ES-I3 (cell line): ENCODE measurements at regions not wholly inside any gene's neighbourhood (a gene's known extent, or its start where the extent isn't known, plus 50 kb on each side); places are given as distances from the start of the nearest gene placed in this dataset.

ENCODE experiments used
- H3K36me3 ChIP-seq: 2 replicates; pipeline ENCODE4 v1.6.1; 2013; ENCODE audit warnings: mild to moderate bottlenecking, low read length, control low read depth, moderate library complexity; ENCODE audit not compliant: insufficient read depth
- H3K4me1 ChIP-seq: 2 replicates; pipeline ENCODE4 v1.6.1; 2013; ENCODE audit warnings: mild to moderate bottlenecking, control low read depth, low read length; ENCODE audit not compliant: insufficient read depth
- H3K9ac ChIP-seq: 2 replicates; pipeline ENCODE4 v1.6.1; 2013; ENCODE audit warnings: low read depth, mild to moderate bottlenecking, low read length, moderate library complexity
- H3K9me3 ChIP-seq: 2 replicates; pipeline ENCODE4 v1.6.1; 2013; ENCODE audit warnings: mild to moderate bottlenecking, low read length, moderate library complexity; ENCODE audit not compliant: control insufficient read depth, insufficient read depth

DNA sequence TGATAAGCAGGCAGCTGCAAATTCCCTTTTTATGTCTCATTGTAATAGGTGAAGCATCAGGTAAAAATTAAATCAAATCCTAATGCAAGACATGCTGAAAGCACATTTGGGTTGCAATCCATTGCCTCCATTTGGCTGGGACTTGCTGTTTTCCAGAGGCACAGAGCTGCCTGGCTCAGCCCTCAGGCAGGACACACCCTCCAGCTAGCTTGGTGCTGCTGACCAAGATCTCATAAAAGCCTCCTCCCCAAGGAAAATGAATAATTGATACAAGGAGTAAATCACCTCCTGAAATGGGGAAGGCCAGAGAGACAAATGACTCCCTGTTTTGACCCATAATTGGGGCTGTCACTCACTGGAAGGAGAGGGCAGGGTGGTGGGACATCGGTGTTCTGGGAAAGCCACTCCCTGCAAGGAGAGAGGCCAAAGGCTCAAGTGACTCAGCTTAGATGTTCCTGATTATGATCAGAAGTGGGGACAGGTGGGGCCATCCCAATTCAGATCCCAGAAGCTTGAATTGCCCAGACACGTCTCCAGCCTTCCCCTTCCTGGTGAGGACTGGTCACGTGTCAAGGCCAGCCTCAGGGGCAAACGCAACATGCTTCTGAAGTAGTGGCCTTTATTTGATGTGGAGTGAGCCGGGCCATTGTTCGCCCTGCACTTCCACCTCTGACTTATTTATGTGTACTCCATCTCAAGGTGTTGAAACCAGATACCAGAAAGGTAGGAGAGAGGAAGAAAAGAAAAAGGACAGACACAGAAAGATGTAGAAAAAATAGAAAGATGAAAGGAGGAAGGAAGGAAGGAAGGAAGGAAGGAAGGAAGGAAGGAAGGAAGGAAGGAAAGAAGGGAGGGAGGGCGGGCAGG, 773.7 kb downstream of the BCL11B start:
- H3K36me3 ChIP-seq = no peaks in the 10 kb centered on the region
- no peaks in the 10 kb centered on the region for H3K9me3 ChIP-seq
- no peak overlapping the region for H3K9ac ChIP-seq

DNA sequence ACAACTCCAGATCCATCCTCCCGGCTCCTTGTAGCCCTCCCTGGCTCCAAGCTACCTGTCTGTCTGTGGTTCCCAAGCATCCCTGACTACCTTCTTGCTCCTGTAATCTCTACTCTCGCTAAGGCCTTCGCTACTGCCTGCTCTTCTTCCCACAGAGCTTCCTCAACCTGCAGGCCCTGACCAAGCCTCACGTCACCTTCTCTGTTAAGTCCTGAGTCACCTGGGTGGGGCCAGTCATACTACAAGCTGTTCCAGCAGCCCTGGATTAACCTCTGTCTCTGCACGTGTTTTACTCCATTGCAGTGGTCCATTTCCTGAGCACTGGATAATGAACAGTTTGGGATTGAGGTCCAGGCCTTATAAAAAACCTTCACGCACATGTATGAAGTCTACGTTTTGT, 770.7 kb downstream of the BCL11B start:
- H3K9ac ChIP-seq = no peak overlapping the region
- no peaks in the 10 kb centered on the region for H3K9me3 ChIP-seq
- no peaks in the 10 kb centered on the region for H3K36me3 ChIP-seq
- no peaks in the 10 kb centered on the region for H3K4me1 ChIP-seq

More for the DNA sequence above, 773.7 kb downstream of the BCL11B start:
- no peaks in the 10 kb centered on the region for H3K4me1 ChIP-seq

DNA sequence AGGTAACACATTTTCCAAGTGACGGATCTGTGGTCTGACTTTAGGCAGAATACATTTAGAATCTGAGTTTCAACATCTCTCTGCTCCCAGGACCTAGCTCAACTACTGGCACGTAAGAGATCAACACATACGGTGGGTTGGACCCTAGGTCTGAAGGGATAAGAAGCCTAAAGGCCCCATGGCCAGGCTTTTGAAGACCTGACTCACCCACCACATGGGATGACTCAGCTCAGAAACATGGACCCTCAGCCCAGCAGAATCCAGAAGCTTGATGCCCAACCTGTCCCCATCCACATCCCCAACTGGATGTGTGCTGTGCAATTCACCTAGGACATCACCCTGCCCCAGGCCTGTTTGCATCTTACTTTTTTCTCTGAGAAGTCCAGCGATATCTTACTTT, 770.2 kb downstream of the BCL11B start:
- H3K36me3 ChIP-seq = no peaks in the 10 kb centered on the region
- H3K9me3 ChIP-seq = no peaks in the 10 kb centered on the region
- no peaks in the 10 kb centered on the region for H3K4me1 ChIP-seq
- no peak overlapping the region for H3K9ac ChIP-seq

DNA sequence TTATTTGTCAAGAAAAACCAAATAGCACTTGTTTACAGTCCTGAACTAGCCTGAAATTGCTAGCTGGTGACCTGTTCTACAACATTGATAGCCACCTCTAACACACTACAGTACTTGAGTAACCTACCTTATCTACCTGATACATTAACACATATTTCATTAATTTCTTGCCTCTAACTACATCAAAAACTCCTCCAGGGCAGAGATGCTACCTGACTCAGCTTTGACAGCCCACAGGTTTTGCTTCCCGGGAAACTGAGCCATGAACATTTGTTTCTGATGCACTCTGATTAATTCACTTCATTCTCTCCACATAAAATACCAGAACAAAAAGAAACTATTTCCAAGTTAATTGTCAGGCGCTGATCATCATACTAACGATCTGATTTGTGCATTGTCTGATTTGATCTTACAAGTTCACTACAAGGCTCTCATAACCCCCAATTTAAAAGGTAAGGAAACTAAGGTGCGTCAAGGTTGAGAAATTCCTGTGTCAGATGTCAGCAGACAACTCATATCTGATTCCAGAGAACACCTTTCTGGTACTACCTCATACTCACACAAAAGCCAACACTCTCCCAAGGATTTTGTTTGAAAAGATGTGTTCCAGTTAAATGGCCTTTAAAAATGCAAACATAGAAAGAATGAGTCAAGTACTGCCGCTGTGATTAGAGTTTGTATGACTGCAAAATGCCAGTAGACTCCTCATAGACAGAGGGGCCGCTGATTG, 768.7 kb downstream of the BCL11B start:
- H3K36me3 ChIP-seq = no peaks in the 10 kb centered on the region
- no peak overlapping the region for H3K9ac ChIP-seq
- no peaks in the 10 kb centered on the region for H3K4me1 ChIP-seq
- no peaks in the 10 kb centered on the region for H3K9me3 ChIP-seq

DNA sequence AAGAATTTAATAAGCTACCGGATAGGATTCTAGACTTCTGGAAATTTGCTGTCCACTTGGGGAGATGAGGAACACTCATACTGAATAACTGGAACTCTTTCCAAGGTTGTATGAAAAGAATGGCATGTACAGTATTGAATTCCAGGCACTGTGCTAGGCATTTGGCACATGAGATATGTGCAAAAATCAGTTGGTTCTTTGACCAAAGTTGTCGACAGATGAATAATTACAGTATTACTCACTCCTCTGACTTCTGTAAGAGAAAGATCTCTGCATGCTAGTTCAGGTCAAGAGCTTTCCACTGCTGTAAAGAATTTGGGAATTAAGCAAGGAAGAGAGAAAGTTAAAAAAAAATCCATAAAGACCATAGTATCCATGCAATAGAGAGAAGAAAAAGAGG, 764.7 kb downstream of the BCL11B start:
- H3K4me1 ChIP-seq = no peaks in the 10 kb centered on the region
- no peak overlapping the region for H3K9ac ChIP-seq
- no peaks in the 10 kb centered on the region for H3K36me3 ChIP-seq
- H3K9me3 ChIP-seq = no peaks in the 10 kb centered on the region

DNA sequence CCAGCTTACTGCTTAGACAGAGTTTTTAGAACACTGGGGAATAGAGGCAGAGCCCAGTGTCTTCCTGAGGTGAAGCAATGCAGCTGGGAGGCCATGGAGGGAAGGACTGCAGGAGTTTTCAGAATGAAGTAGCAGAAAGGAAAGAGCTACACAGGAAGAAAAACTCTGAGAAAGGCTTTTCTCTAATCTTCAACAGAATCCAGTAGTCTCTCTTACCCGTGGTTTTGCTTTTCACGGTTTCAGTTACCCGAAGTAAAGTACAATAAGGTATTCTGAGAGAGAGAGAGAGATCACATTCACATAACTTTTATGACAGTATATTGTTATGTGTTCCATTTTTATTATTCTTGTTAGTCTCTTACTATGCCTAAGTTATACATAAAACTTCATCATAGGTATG, 761.6 kb downstream of the BCL11B start:
- Histone ChIP-seq H3K4me1 (no peaks in the 10 kb centered on the region), H3K9ac (no peak overlapping the region), H3K9me3 (no peaks in the 10 kb centered on the region), H3K36me3 (no peaks in the 10 kb centered on the region)

DNA sequence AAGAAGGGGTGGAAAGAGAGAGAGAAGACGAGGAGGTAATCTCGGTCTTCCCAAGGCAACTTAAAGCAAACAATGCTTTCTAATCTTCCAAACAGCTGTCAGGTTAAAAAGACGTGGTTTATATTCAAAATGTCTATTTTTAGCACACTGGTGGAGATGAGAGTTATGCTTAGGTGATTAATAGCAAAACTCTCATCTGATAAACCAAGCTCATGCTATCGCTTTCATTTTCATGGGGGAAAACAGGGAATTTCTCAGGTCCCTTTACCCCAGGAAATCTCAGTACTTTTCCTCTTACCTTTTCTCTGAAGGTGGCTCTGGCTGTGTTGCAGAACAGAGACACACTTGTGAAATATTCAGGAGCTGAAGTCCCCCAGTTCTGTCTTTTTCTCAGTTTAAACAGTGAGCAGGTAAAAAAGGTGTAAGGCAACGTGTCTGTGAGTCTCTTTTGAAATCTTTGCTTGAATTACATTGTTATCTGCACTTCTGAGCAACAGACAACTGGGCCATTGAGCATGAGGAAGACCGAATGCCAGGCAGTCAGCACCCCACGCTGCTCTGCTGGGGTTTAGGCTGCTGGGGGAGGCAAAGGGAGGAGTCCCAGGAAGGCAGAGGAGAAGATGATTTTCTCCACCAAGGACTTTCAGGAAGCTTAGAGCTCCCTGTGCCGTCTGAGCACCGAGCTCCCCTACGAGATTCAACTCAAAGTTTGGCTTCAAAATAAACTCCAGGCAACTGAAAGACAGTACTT, 759.3 kb downstream of the BCL11B start:
- Histone ChIP-seq H3K36me3 (no peaks in the 10 kb centered on the region), H3K9ac (no peak overlapping the region), H3K4me1 (no peaks in the 10 kb centered on the region), H3K9me3 (no peaks in the 10 kb centered on the region)

DNA sequence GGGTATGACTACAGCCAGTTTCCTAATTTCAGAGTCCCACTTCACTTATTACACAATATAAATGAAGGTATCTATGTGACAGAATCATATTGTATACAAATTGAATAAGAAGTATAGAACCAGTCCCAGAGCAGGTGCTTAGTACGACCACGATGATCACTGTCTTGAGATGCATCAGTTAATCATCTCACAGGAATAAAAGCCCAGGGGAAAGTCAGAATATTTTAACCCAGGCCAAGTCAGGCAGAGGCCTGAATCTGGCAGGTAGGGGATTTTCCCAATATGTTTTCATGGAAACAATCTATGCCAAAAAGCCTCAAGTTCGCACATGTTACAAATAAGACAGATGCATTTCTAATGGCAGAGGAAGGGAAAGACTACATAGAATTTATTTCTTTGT, 758.4 kb downstream of the BCL11B start:
- Histone ChIP-seq H3K9me3 (no peaks in the 10 kb centered on the region), H3K9ac (no peak overlapping the region), H3K4me1 (no peaks in the 10 kb centered on the region), H3K36me3 (no peaks in the 10 kb centered on the region)

DNA sequence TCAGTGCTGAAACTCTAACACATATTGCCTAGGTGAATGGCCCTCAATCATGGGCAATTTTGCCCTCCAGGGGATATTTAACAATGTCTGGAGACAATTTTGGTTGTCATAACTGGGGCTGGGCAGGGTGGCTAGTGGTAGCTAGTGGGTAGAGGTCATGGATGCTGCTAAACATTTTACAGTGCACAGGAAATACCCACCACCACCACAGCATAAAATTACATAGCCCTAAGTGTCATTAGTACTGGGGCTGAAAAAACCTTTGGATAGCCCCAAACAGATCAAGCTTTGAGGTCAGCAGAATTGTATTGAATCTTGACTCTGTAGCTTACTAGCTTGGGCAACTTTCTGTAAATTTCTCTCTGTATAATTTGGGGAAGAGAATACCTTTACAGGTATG, 758.0 kb downstream of the BCL11B start:
- H3K9ac ChIP-seq = no peak overlapping the region
- no peaks in the 10 kb centered on the region for H3K4me1 ChIP-seq
- no peaks in the 10 kb centered on the region for H3K9me3 ChIP-seq
- no peaks in the 10 kb centered on the region for H3K36me3 ChIP-seq

DNA sequence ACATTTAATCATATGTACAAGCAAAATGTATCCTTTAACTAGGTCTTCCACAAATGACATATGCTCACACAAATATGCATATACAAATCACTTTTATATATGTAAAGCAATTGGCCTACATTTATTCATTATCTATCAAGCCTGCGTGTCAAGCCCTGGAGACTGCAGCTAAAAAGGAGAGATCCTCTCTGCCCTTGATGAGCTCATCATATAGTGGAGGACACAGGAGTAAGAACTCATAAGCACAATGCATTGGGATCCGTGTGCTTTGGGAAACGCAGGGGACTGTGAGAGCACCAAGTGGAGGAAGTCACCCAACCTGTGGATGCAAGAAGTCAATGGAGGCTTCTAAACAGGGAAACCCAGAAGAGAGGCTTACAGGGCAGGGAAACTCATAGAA, 735.7 kb downstream of the BCL11B start:
- no peak overlapping the region for H3K9ac ChIP-seq

DNA sequence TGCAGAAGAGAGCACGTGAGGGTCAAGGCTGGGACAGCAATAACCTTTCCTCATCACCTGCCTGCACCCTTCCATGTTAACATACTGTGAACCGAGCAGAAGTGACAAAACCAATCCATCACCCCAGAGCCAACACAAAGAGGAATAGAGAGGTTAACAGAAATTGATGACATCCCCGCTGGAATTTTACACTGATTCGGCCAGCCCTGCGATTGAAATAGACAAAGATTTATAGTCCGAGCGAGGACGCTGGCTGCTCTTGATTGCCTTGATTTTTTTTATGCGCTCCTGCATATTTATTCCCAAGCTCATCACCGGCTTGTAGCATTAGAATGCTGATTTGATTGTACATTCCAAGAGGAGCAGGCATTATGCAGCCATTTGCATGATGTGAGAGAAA, 729.7 kb downstream of the BCL11B start:
- Histone ChIP-seq H3K36me3 (no peaks in the 10 kb centered on the region), H3K9me3 (no peaks in the 10 kb centered on the region), H3K4me1 (no peaks in the 10 kb centered on the region), H3K9ac (no peak overlapping the region)

More for the DNA sequence above, 735.7 kb downstream of the BCL11B start:
- H3K4me1 ChIP-seq = no peaks in the 10 kb centered on the region
- no peaks in the 10 kb centered on the region for H3K9me3 ChIP-seq
- H3K36me3 ChIP-seq = no peaks in the 10 kb centered on the region

DNA sequence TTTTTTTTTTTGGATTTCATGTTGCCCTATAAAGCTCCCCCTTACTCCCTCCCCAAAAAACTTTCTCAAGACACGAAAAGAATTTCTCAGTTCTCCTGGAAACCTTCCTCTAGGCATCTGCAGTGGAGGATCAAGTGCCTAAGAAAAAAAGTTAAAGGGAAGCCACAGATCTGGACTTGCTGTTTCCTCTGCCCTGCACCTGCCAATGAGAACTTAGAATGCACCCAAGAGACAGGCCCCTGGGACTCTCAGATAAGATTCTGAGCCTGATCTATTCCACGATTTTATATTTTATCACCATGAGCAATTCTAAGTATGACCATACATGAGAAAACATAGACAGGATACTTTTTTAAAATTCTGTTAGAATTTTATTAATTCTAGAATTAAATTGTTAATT, 728.9 kb downstream of the BCL11B start:
- Histone ChIP-seq H3K36me3 (no peaks in the 10 kb centered on the region), H3K9me3 (no peaks in the 10 kb centered on the region), H3K4me1 (no peaks in the 10 kb centered on the region), H3K9ac (no peak overlapping the region)

DNA sequence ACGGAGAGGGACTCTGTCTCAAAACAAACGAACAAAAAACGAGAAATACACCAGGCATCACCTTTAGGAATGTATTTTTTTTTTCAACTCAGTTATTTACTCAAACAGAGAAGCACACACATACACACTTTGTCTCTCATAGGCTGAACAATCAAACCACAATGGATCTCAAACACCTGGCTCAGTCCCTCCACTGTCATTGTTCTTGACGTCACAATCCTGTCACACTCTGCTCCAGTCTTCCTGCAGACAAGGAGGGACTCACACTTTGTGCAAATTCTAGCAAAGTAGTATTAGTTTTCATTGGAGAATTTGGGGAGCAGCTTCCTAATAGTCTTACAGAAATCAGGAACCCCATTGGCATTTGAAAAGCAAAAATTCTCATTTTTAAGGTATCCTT, 727.8 kb downstream of the BCL11B start:
- Histone ChIP-seq H3K9ac (no peak overlapping the region), H3K4me1 (no peaks in the 10 kb centered on the region), H3K9me3 (no peaks in the 10 kb centered on the region), H3K36me3 (no peaks in the 10 kb centered on the region)

DNA sequence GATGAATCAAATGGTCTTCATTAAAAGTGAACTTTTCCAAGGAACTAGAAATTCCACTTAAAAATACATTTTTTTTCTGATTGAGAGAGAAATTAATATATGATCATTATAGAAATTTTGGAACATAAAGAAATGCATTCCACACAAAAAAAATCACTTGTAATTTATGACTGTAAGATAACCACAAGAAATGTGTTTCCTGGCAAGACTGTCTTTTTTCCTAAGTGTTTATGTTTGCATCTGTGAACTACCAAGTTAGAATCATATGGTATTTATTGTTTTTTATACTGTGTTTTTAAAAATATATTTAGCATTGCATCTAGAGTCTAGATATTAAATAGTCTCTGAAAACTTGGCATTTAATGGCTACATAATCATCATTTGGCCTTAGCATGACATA, 726.8 kb downstream of the BCL11B start:
- Histone ChIP-seq H3K9me3 (no peaks in the 10 kb centered on the region), H3K9ac (no peak overlapping the region), H3K4me1 (no peaks in the 10 kb centered on the region), H3K36me3 (no peaks in the 10 kb centered on the region)
